ENCODE measurements at regions not wholly inside any gene's neighbourhood (a gene's known extent, or its start where the extent isn't known, plus 50 kb on each side); places are given as distances from the start of the nearest gene placed in this dataset.

GRCh38 chr20:51961964-51962761 is 159.8 kb upstream of the SALL4 start:
- Histone ChIP-seq H3K27ac (ENCODE audit: low read length) (no peak overlapping the region), H3K4me3 (ENCODE audit: low read length) (no peak overlapping the region), H3K4me1 (ENCODE audit: control insufficient read depth, insufficient read depth, low read length) (peaks cover 2% of the 10 kb centered on the region; the same call in 1 of the 2 replicates), H3K27me3 (ENCODE audit: control insufficient read depth, insufficient read depth, low read length) (no peaks in the 10 kb centered on the region), H3K9me3 (ENCODE audit: control insufficient read depth, insufficient read depth, low read length) (no peaks in the 10 kb centered on the region), H3K36me3 (ENCODE audit: control insufficient read depth, insufficient read depth, low read length) (no peaks in the 10 kb centered on the region)
- no peak for DNase-seq (ENCODE audit: low read depth, low spot score)
- WGBS (ENCODE audit: insufficient coverage, insufficient read length): no CpG with 5 or more reads among the region's 11 CpGs

- no peaks in the 10 kb centered on the region for H3K36me3 ChIP-seq (ENCODE audit: control insufficient read depth, insufficient read depth, low read length)
- H3K27ac ChIP-seq (ENCODE audit: low read length): no peak overlapping the region
- no CpG with 5 or more reads among the region's 12 CpGs for WGBS (ENCODE audit: insufficient coverage, insufficient read length)
- no peak overlapping the region for H3K4me3 ChIP-seq (ENCODE audit: low read length)
- peaks cover 2% of the 10 kb centered on the region; the same call in 1 of the 2 replicates for H3K4me1 ChIP-seq (ENCODE audit: control insufficient read depth, insufficient read depth, low read length)
- no peak for DNase-seq (ENCODE audit: low read depth, low spot score)
- H3K27me3 ChIP-seq (ENCODE audit: control insufficient read depth, insufficient read depth, low read length): no peaks in the 10 kb centered on the region
- H3K9me3 ChIP-seq (ENCODE audit: control insufficient read depth, insufficient read depth, low read length): no peaks in the 10 kb centered on the region
Measured at GRCh38 chr20:51960047-51960675, 157.8 kb upstream of the SALL4 start.

- H3K36me3 ChIP-seq (ENCODE audit: control insufficient read depth, insufficient read depth, low read length): no peaks in the 10 kb centered on the region
- no peak for DNase-seq (ENCODE audit: low read depth, low spot score)
- WGBS (ENCODE audit: insufficient coverage, insufficient read length): no CpG with 5 or more reads among the region's 3 CpGs
- no peak overlapping the region for H3K4me3 ChIP-seq (ENCODE audit: low read length)
- no peaks in the 10 kb centered on the region for H3K9me3 ChIP-seq (ENCODE audit: control insufficient read depth, insufficient read depth, low read length)
- peaks cover 2% of the 10 kb centered on the region; the same call in 1 of the 2 replicates for H3K4me1 ChIP-seq (ENCODE audit: control insufficient read depth, insufficient read depth, low read length)
- no peaks in the 10 kb centered on the region for H3K27me3 ChIP-seq (ENCODE audit: control insufficient read depth, insufficient read depth, low read length)
- H3K27ac ChIP-seq (ENCODE audit: low read length): no peak overlapping the region
Measured at GRCh38 chr20:51959066-51959542, 156.8 kb upstream of the SALL4 start.

GRCh38 chr20:51958099-51959065 is 156.1 kb upstream of the SALL4 start:
- DNase-seq (ENCODE audit: low read depth, low spot score): no peak

GRCh38 chr20:51955756-51956155 is 153.4 kb upstream of the SALL4 start:
- no peaks in the 10 kb centered on the region for H3K27me3 ChIP-seq (ENCODE audit: control insufficient read depth, insufficient read depth, low read length)
- H3K4me1 ChIP-seq (ENCODE audit: control insufficient read depth, insufficient read depth, low read length): no peaks in the 10 kb centered on the region
- H3K4me3 ChIP-seq (ENCODE audit: low read length): no peak overlapping the region
- H3K36me3 ChIP-seq (ENCODE audit: control insufficient read depth, insufficient read depth, low read length): no peaks in the 10 kb centered on the region
- H3K27ac ChIP-seq (ENCODE audit: low read length): no peak overlapping the region
- WGBS (ENCODE audit: insufficient coverage, insufficient read length): no CpG with 5 or more reads among the region's 3 CpGs
- no peak for DNase-seq (ENCODE audit: low read depth, low spot score)
- no peaks in the 10 kb centered on the region for H3K9me3 ChIP-seq (ENCODE audit: control insufficient read depth, insufficient read depth, low read length)

More at GRCh38 chr20:51958099-51959065, 156.1 kb upstream of the SALL4 start:
- Histone ChIP-seq H3K4me3 (ENCODE audit: low read length) (no peak overlapping the region), H3K4me1 (ENCODE audit: control insufficient read depth, insufficient read depth, low read length) (peaks cover 2% of the 10 kb centered on the region; the same call in 1 of the 2 replicates), H3K9me3 (ENCODE audit: control insufficient read depth, insufficient read depth, low read length) (no peaks in the 10 kb centered on the region), H3K27me3 (ENCODE audit: control insufficient read depth, insufficient read depth, low read length) (no peaks in the 10 kb centered on the region), H3K27ac (ENCODE audit: low read length) (no peak overlapping the region), H3K36me3 (ENCODE audit: control insufficient read depth, insufficient read depth, low read length) (no peaks in the 10 kb centered on the region)
- WGBS (ENCODE audit: insufficient coverage, insufficient read length): no CpG with 5 or more reads among the region's 11 CpGs

- Histone ChIP-seq H3K4me3 (ENCODE audit: low read length) (no peak overlapping the region), H3K27ac (ENCODE audit: low read length) (no peak overlapping the region)
- no CpG with 5 or more reads among the region's 8 CpGs for WGBS (ENCODE audit: insufficient coverage, insufficient read length)
Measured at GRCh38 chr20:51953731-51954340, 151.5 kb upstream of the SALL4 start.

GRCh38 chr20:51950926-51951325 is 148.6 kb upstream of the SALL4 start:
- Histone ChIP-seq H3K36me3 (ENCODE audit: control insufficient read depth, insufficient read depth, low read length) (no peaks in the 10 kb centered on the region), H3K27ac (ENCODE audit: low read length) (no peak overlapping the region), H3K27me3 (ENCODE audit: control insufficient read depth, insufficient read depth, low read length) (no peaks in the 10 kb centered on the region), H3K4me1 (ENCODE audit: control insufficient read depth, insufficient read depth, low read length) (no peaks in the 10 kb centered on the region), H3K9me3 (ENCODE audit: control insufficient read depth, insufficient read depth, low read length) (no peaks in the 10 kb centered on the region), H3K4me3 (ENCODE audit: low read length) (no peak overlapping the region)
- WGBS (ENCODE audit: insufficient coverage, insufficient read length): no CpG with 5 or more reads among the region's 4 CpGs
- no peak for DNase-seq (ENCODE audit: low read depth, low spot score)

More at GRCh38 chr20:51953731-51954340, 151.5 kb upstream of the SALL4 start:
- H3K36me3 ChIP-seq (ENCODE audit: control insufficient read depth, insufficient read depth, low read length): no peaks in the 10 kb centered on the region
- no peaks in the 10 kb centered on the region for H3K9me3 ChIP-seq (ENCODE audit: control insufficient read depth, insufficient read depth, low read length)
- no peaks in the 10 kb centered on the region for H3K4me1 ChIP-seq (ENCODE audit: control insufficient read depth, insufficient read depth, low read length)
- DNase-seq (ENCODE audit: low read depth, low spot score): no peak
- no peaks in the 10 kb centered on the region for H3K27me3 ChIP-seq (ENCODE audit: control insufficient read depth, insufficient read depth, low read length)

- no peaks in the 10 kb centered on the region for H3K4me1 ChIP-seq (ENCODE audit: control insufficient read depth, insufficient read depth, low read length)
- H3K9me3 ChIP-seq (ENCODE audit: control insufficient read depth, insufficient read depth, low read length): no peaks in the 10 kb centered on the region
- H3K36me3 ChIP-seq (ENCODE audit: control insufficient read depth, insufficient read depth, low read length): no peaks in the 10 kb centered on the region
- H3K4me3 ChIP-seq (ENCODE audit: low read length): no peak overlapping the region
- DNase-seq (ENCODE audit: low read depth, low spot score): no peak
- H3K27me3 ChIP-seq (ENCODE audit: control insufficient read depth, insufficient read depth, low read length): no peaks in the 10 kb centered on the region
- no peak overlapping the region for H3K27ac ChIP-seq (ENCODE audit: low read length)
Measured at GRCh38 chr20:51946586-51946985, 144.3 kb upstream of the SALL4 start.

GRCh38 chr20:51945881-51946280 is 143.6 kb upstream of the SALL4 start:
- Histone ChIP-seq H3K4me1 (ENCODE audit: control insufficient read depth, insufficient read depth, low read length) (no peaks in the 10 kb centered on the region), H3K27ac (ENCODE audit: low read length) (no peak overlapping the region), H3K36me3 (ENCODE audit: control insufficient read depth, insufficient read depth, low read length) (no peaks in the 10 kb centered on the region), H3K4me3 (ENCODE audit: low read length) (no peak overlapping the region), H3K27me3 (ENCODE audit: control insufficient read depth, insufficient read depth, low read length) (no peaks in the 10 kb centered on the region), H3K9me3 (ENCODE audit: control insufficient read depth, insufficient read depth, low read length) (no peaks in the 10 kb centered on the region)
- WGBS (ENCODE audit: insufficient coverage, insufficient read length): no CpG with 5 or more reads among the region's 5 CpGs
- no peak for DNase-seq (ENCODE audit: low read depth, low spot score)

- no peak overlapping the region for H3K4me3 ChIP-seq (ENCODE audit: low read length)
- H3K36me3 ChIP-seq (ENCODE audit: control insufficient read depth, insufficient read depth, low read length): no peaks in the 10 kb centered on the region
- no peaks in the 10 kb centered on the region for H3K4me1 ChIP-seq (ENCODE audit: control insufficient read depth, insufficient read depth, low read length)
- DNase-seq (ENCODE audit: low read depth, low spot score): no peak
- H3K27ac ChIP-seq (ENCODE audit: low read length): no peak overlapping the region
- H3K27me3 ChIP-seq (ENCODE audit: control insufficient read depth, insufficient read depth, low read length): no peaks in the 10 kb centered on the region
- no CpG with 5 or more reads among the region's 5 CpGs for WGBS (ENCODE audit: insufficient coverage, insufficient read length)
- no peaks in the 10 kb centered on the region for H3K9me3 ChIP-seq (ENCODE audit: control insufficient read depth, insufficient read depth, low read length)
Measured at GRCh38 chr20:51945177-51945576, 142.9 kb upstream of the SALL4 start.
